Suppressor macrophage treated with lipopolysaccharide for 4 hours (primary cell): ENCODE measurements at regions not wholly inside any gene's neighbourhood (a gene's known extent, or its start where the extent isn't known, plus 50 kb on each side); places are given as distances from the start of the nearest gene placed in this dataset.

Experiments used
- DNase-seq: peaks from one replicate; pipeline ENCODE4 v3.0.0-alpha.2; 2020

DNA sequence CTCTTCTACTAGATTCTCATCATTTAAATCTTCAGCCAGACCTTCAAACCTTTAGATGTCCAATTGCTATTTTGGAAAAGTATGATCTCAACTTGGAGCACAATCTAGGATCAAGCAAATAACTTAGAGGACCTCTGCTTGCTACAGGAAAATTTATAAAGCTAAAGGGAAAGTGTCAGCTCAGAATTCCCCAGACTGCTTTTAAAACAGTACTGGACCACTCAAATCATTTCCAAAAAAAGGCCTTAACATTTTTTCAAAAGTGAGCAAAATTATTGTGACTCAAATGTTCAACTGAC, 169.8 kb downstream of the PARM1 start:
- no peak for DNase-seq

DNA sequence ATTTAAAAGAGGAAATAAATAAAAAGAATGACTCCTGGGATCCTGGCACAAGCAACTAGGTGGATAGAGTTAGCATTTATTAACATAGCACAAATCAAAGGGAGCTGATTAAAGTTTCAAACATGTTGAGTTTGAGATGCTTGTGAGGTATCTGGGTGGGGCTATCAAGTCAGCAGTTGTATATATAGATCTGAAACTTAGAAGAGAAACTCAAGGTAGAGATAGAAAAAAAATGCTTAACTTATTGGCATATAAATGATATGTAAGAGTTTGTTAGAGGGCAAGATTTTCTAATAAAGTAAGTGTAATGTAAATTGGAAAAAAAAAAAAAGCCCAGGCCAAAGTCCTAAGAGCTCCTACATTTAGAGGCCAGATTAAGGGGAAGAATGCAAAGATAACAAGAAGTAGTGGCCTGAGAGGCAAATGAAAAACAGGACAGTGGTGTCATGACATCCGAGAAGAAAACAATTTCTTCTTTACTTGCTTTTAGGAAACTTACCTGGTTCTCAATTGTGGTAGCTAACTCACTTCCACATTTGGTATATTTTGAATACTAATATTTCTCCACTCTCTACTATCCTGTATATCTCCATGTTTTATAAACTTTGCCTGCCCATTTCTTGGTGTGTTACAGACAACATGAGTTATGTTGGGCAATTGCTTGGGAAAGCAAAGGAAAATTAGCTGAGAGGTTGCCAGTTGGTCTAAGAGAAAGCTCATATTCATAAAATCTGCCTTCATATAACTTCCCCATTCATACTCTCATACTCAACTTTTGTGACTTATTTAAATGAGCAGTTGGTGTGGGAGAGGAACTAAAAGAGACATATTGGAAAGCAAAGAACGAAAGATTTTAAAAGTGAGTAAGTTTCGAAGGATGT, 169.2 kb downstream of the PARM1 start:
- no peak for DNase-seq
